OCI-LY1 (cell line): ENCODE measurements at regions not wholly inside any gene's neighbourhood (a gene's known extent, or its start where the extent isn't known, plus 50 kb on each side); places are given as distances from the start of the nearest gene placed in this dataset.

Experiments used
- H2AFZ ChIP-seq: fragments of 200-600 bp; sonication (generic), shearing (Covaris generic); 2 replicates; pipeline ENCODE4 v1.6.0; 2014; ENCODE audit warnings: antibody characterized with exemption, mild to moderate bottlenecking, low read length
- H3F3A ChIP-seq: fragments of 200-600 bp; sonication (generic), shearing (Covaris generic); 2 replicates; pipeline ENCODE4 v1.6.0; 2014; ENCODE audit warnings: mild to moderate bottlenecking, antibody characterized with exemption, low read length, moderate library complexity; ENCODE audit not compliant: insufficient read depth
- H3K27ac ChIP-seq: fragments of 200-600 bp; sonication (generic); 2 replicates; pipeline ENCODE4 v1.5.1; 2014; ENCODE audit warnings: low read length, mixed run types, mild to moderate bottlenecking, low read depth; ENCODE audit not compliant: poor library complexity, severe bottlenecking
- H3K27me3 ChIP-seq: fragments of 200-600 bp; sonication (generic); 2 replicates; pipeline ENCODE4 v1.6.0; 2014; ENCODE audit warnings: antibody characterized with exemption, mild to moderate bottlenecking, low read length, moderate library complexity; ENCODE audit not compliant: insufficient read depth
- H3K36me3 ChIP-seq: fragments of 200-600 bp; sonication (generic); 2 replicates; pipeline ENCODE4 v1.6.1; 2014; ENCODE audit warnings: mild to moderate bottlenecking, antibody characterized with exemption, low read length, moderate library complexity, mixed read lengths; ENCODE audit not compliant: insufficient read depth
- H3K4me1 ChIP-seq: fragments of 200-600 bp; sonication (generic); 2 replicates; pipeline ENCODE4 v1.5.1; 2014; ENCODE audit warnings: mild to moderate bottlenecking, low read length, moderate library complexity; ENCODE audit not compliant: insufficient read depth, severe bottlenecking
- H3K4me2 ChIP-seq: fragments of 200-600 bp; sonication (generic), shearing (Covaris generic); 2 replicates; pipeline ENCODE4 v1.6.1; 2014; ENCODE audit warnings: low read length
- H3K4me3 ChIP-seq: fragments of 200-600 bp; sonication (generic); 2 replicates; pipeline ENCODE4 v1.5.1; 2014; ENCODE audit warnings: low read length, low read depth, mild to moderate bottlenecking, mixed read lengths; ENCODE audit not compliant: poor library complexity, severe bottlenecking
- H3K79me2 ChIP-seq: fragments of 200-600 bp; shearing (Covaris generic); 2 replicates; pipeline ENCODE4 v1.6.1; 2016; ENCODE audit warnings: mixed run types, low read length, mixed read lengths; ENCODE audit not compliant: insufficient read depth
- H3K9ac ChIP-seq: fragments of 200-600 bp; sonication (generic), shearing (Covaris generic); 2 replicates; pipeline ENCODE4 v1.6.1; 2014; ENCODE audit warnings: mild to moderate bottlenecking, low read length, mixed read lengths
- H3K9me2 ChIP-seq: fragments of 200-600 bp; sonication (generic), shearing (Covaris generic); 2 replicates; pipeline ENCODE4 v1.6.1; 2014; ENCODE audit warnings: low read depth, mild to moderate bottlenecking, low read length, mixed read lengths
- H3K9me3 ChIP-seq: fragments of 200-600 bp; shearing (Covaris generic); 2 replicates; pipeline ENCODE4 v1.6.1; 2014; ENCODE audit warnings: low read length, mixed read lengths
- H4K20me1 ChIP-seq: fragments of 200-600 bp; sonication (generic), shearing (Covaris generic); 2 replicates; pipeline ENCODE4 v1.6.0; 2016; ENCODE audit warnings: mild to moderate bottlenecking, low read length; ENCODE audit not compliant: insufficient read depth
- EZH2 ChIP-seq: fragments of 200-600 bp; sonication (generic), shearing (Covaris generic); IDR thresholded peaks from 2 replicates; pipeline ENCODE4 v1.8.0; 2017; ENCODE audit warnings: borderline replicate concordance, mixed run types, mild to moderate bottlenecking, antibody characterized with exemption, low read length, moderate library complexity, mixed read lengths
- TF ChIP-seq, protein P1 (sequence below): fragments of 200-600 bp; sonication (generic), shearing (Covaris generic); IDR thresholded peaks from 2 replicates; pipeline ENCODE4 v1.5.1; 2017; ENCODE audit warnings: mild to moderate bottlenecking, antibody characterized with exemption, low read length, moderate library complexity, mixed read lengths

DNA sequence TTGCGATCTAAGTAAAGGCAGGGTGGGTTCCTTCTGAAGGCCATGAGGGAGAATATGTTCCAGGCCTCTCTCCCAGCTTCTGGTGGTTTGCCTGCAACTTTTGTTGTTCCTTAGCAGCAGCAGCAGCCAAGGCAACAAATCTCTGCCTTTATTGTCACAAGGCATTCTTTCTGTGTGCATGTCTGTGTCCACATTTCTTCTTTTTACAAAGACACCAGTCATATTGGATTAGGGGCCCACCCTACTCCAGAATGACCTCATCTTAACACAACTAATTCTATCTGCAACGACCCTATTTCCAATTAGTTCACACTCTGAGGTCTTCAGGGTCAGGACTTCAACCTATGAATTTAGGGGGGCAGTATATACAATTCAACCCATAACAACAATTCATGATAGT lies 587.5 kb downstream of the XIRP2 start:
- Histone ChIP-seq H2AFZ (no peak overlapping the region), H3K4me3 (no peak overlapping the region), H4K20me1 (no peaks in the 10 kb centered on the region), H3K4me1 (no peaks in the 10 kb centered on the region), H3K9me3 (no peaks in the 10 kb centered on the region), H3K4me2 (no peak overlapping the region), H3K9ac (no peak overlapping the region), H3K27me3 (no peaks in the 10 kb centered on the region), H3F3A (no peaks in the 10 kb centered on the region), H3K36me3 (no peaks in the 10 kb centered on the region), H3K27ac (no peak overlapping the region), H3K79me2 (no peaks in the 10 kb centered on the region), H3K9me2 (no peaks in the 10 kb centered on the region)
- TF ChIP-seq, protein P1, sequence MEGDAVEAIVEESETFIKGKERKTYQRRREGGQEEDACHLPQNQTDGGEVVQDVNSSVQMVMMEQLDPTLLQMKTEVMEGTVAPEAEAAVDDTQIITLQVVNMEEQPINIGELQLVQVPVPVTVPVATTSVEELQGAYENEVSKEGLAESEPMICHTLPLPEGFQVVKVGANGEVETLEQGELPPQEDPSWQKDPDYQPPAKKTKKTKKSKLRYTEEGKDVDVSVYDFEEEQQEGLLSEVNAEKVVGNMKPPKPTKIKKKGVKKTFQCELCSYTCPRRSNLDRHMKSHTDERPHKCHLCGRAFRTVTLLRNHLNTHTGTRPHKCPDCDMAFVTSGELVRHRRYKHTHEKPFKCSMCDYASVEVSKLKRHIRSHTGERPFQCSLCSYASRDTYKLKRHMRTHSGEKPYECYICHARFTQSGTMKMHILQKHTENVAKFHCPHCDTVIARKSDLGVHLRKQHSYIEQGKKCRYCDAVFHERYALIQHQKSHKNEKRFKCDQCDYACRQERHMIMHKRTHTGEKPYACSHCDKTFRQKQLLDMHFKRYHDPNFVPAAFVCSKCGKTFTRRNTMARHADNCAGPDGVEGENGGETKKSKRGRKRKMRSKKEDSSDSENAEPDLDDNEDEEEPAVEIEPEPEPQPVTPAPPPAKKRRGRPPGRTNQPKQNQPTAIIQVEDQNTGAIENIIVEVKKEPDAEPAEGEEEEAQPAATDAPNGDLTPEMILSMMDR: no peak
- TF ChIP-seq EZH2: no peak

DNA sequence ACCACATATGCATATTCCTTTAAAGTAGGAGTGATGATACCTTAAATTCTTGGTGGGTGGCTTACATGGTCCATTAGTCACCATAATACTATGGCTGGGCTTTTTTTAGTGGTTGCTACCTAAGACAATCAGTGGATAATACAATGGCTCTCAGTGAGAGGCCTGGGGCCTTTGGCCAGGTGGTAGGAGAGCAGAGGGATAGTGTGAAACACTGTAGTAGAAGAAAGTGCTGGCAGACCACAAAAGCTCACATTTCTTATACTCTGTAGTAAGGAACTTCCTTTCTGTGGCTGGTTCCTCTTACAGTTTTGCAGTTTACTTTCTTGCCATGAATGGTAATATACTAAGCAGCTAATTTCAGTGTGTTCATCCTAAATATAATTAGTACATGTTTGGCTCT lies 583.5 kb downstream of the XIRP2 start:
- Histone ChIP-seq H3F3A (no peaks in the 10 kb centered on the region), H3K79me2 (no peaks in the 10 kb centered on the region), H3K9ac (no peak overlapping the region), H3K9me2 (no peaks in the 10 kb centered on the region), H3K36me3 (no peaks in the 10 kb centered on the region), H3K9me3 (no peaks in the 10 kb centered on the region), H3K4me2 (no peak overlapping the region), H3K4me3 (no peak overlapping the region), H3K27ac (no peak overlapping the region), H3K4me1 (no peaks in the 10 kb centered on the region), H3K27me3 (no peaks in the 10 kb centered on the region), H4K20me1 (no peaks in the 10 kb centered on the region), H2AFZ (no peak overlapping the region)
- TF ChIP-seq EZH2: no peak
- TF ChIP-seq, protein P1: no peak

- no peak overlapping the region for H2AFZ ChIP-seq
- TF ChIP-seq EZH2: no peak
- TF ChIP-seq, protein P1: no peak
- H3K4me1 ChIP-seq: no peaks in the 10 kb centered on the region
- H3K27me3 ChIP-seq: no peaks in the 10 kb centered on the region
- H3K9ac ChIP-seq: no peak overlapping the region
- H3K36me3 ChIP-seq: no peaks in the 10 kb centered on the region
- H3K79me2 ChIP-seq: no peaks in the 10 kb centered on the region
- H3K9me2 ChIP-seq: no peaks in the 10 kb centered on the region
- no peaks in the 10 kb centered on the region for H3K9me3 ChIP-seq
- no peak overlapping the region for H3K4me2 ChIP-seq
- H3F3A ChIP-seq: no peaks in the 10 kb centered on the region
- no peak overlapping the region for H3K4me3 ChIP-seq
- H4K20me1 ChIP-seq: no peaks in the 10 kb centered on the region
- no peak overlapping the region for H3K27ac ChIP-seq
These were observed 583.1 kb downstream of the XIRP2 start for GRCh38 chr2:167471332-167471731.
